ENCODE measurements at regions not wholly inside any gene's neighbourhood (a gene's known extent, or its start where the extent isn't known, plus 50 kb on each side); places are given as distances from the start of the nearest gene placed in this dataset.

- no peak overlapping the region for H3K27ac Mint-ChIP-seq
- H3K27me3 Mint-ChIP-seq: no peaks in the 10 kb centered on the region
- H3K4me1 ChIP-seq (ENCODE audit: control insufficient read depth in 2 of 2, insufficient read depth in 2 of 2, low read length in 2 of 2): no peaks in the 10 kb centered on the region
- no peaks in the 10 kb centered on the region for H3K4me1 Mint-ChIP-seq
- no peaks in the 10 kb centered on the region for H3K79me2 ChIP-seq (ENCODE audit: control insufficient read depth, insufficient read depth, low read length)
- DNase-seq (no peak), ATAC-seq (ENCODE audit: low read depth) (no peak)
- no peak overlapping the region for H2AFZ ChIP-seq (ENCODE audit: insufficient read depth, low read depth, low read length, poor library complexity, severe bottlenecking)
- H3K4me2 ChIP-seq (replicated peaks; ENCODE audit: low read depth, low read length, poor library complexity, severe bottlenecking): no peak overlapping the region
- H4K20me1 ChIP-seq (ENCODE audit: control insufficient read depth, insufficient read depth, low read length, poor library complexity, severe bottlenecking): no peaks in the 10 kb centered on the region
- intact Hi-C loops (cut with micrococcal nuclease): no loop called here
- no peaks in the 10 kb centered on the region for H3K36me3 ChIP-seq (replicated peaks in 1 of 2; ENCODE audit: control extremely low read depth in 1 of 2, control insufficient read depth in 1 of 2, extremely low read depth in 1 of 2, insufficient read depth in 2 of 2, low read length in 1 of 2)
- ChIA-PET CTCF (no interaction called here), POLR2A (no interaction called here)
- no peak overlapping the region for H3K4me3 ChIP-seq (ENCODE audit: control extremely low read depth in 1 of 5, extremely low read depth in 1 of 5, insufficient read depth in 1 of 5, low read depth in 2 of 5, low read length in 4 of 5)
- peaks cover 0 to 2% (median 0%) of the 10 kb centered on the region in 3 donors for H3K9me3 ChIP-seq (ENCODE audit: control extremely low read depth in 1 of 3, control insufficient read depth in 2 of 3, insufficient read depth in 1 of 3, low read length in 2 of 3)
- no peak overlapping the region for H3K4me3 Mint-ChIP-seq
- WGBS (ENCODE audit: insufficient coverage): no CpG with 5 or more reads among the region's 3 CpGs
- no peak overlapping the region for H3K9ac ChIP-seq (ENCODE audit: low read length)
- H3K9me3 Mint-ChIP-seq (ENCODE audit: insufficient read depth): peaks cover 2% of the 10 kb centered on the region
- TF ChIP-seq CTCF (IDR thresholded peaks at IDR 0.05): no peak
- TF ChIP-seq EZH2 (IDR thresholded peaks at IDR 0.05; ENCODE audit: borderline replicate concordance, insufficient read depth, low read depth, low read length, poor library complexity, severe bottlenecking): no peak
- H3K27ac ChIP-seq (ENCODE audit: low read length in 2 of 2): no peak overlapping the region
- H3K27me3 ChIP-seq (replicated peaks in 1 of 4; ENCODE audit: control extremely low read depth in 1 of 4, control insufficient read depth in 3 of 4, insufficient read depth in 4 of 4, low read length in 3 of 4): no peaks in the 10 kb centered on the region
Observed at GRCh38 chr1:104229860-104230259, 480.2 kb downstream of the AMY1C start.

- ChIA-PET CTCF (no interaction called here), POLR2A (no interaction called here)
- H3K4me1 Mint-ChIP-seq: no peaks in the 10 kb centered on the region
- H3K27ac ChIP-seq (ENCODE audit: low read length in 2 of 2): no peak overlapping the region
- DNase-seq (no peak), ATAC-seq (ENCODE audit: low read depth) (no peak)
- no peak overlapping the region for H3K4me2 ChIP-seq (replicated peaks; ENCODE audit: low read depth, low read length, poor library complexity, severe bottlenecking)
- H4K20me1 ChIP-seq (ENCODE audit: control insufficient read depth, insufficient read depth, low read length, poor library complexity, severe bottlenecking): no peaks in the 10 kb centered on the region
- no peaks in the 10 kb centered on the region for H3K79me2 ChIP-seq (ENCODE audit: control insufficient read depth, insufficient read depth, low read length)
- H3K4me3 ChIP-seq (ENCODE audit: control extremely low read depth in 1 of 5, extremely low read depth in 1 of 5, insufficient read depth in 1 of 5, low read depth in 2 of 5, low read length in 4 of 5): no peak overlapping the region
- peaks cover 0 to 2% (median 0%) of the 10 kb centered on the region in 3 donors for H3K9me3 ChIP-seq (ENCODE audit: control extremely low read depth in 1 of 3, control insufficient read depth in 2 of 3, insufficient read depth in 1 of 3, low read length in 2 of 3)
- intact Hi-C loops (cut with micrococcal nuclease): no loop called here
- no peaks in the 10 kb centered on the region for H3K27me3 Mint-ChIP-seq
- no CpG with 5 or more reads among the region's 4 CpGs for WGBS (ENCODE audit: insufficient coverage)
- no peaks in the 10 kb centered on the region for H3K9me3 Mint-ChIP-seq (ENCODE audit: insufficient read depth)
- no peak overlapping the region for H3K9ac ChIP-seq (ENCODE audit: low read length)
- no peaks in the 10 kb centered on the region for H3K27me3 ChIP-seq (replicated peaks in 1 of 4; ENCODE audit: control extremely low read depth in 1 of 4, control insufficient read depth in 3 of 4, insufficient read depth in 4 of 4, low read length in 3 of 4)
- H2AFZ ChIP-seq (ENCODE audit: insufficient read depth, low read depth, low read length, poor library complexity, severe bottlenecking): no peak overlapping the region
- no peaks in the 10 kb centered on the region for H3K36me3 ChIP-seq (replicated peaks in 1 of 2; ENCODE audit: control extremely low read depth in 1 of 2, control insufficient read depth in 1 of 2, extremely low read depth in 1 of 2, insufficient read depth in 2 of 2, low read length in 1 of 2)
- no peak overlapping the region for H3K4me3 Mint-ChIP-seq
- H3K27ac Mint-ChIP-seq: no peak overlapping the region
- no peaks in the 10 kb centered on the region for H3K4me1 ChIP-seq (ENCODE audit: control insufficient read depth in 2 of 2, insufficient read depth in 2 of 2, low read length in 2 of 2)
- TF ChIP-seq EZH2 (IDR thresholded peaks at IDR 0.05; ENCODE audit: borderline replicate concordance, insufficient read depth, low read depth, low read length, poor library complexity, severe bottlenecking) (no peak), CTCF (IDR thresholded peaks at IDR 0.05) (no peak)
Observed at GRCh38 chr1:104231676-104232075, 482.0 kb downstream of the AMY1C start.
